ENCODE measurements at regions not wholly inside any gene's neighbourhood (a gene's known extent, or its start where the extent isn't known, plus 50 kb on each side); places are given as distances from the start of the nearest gene placed in this dataset.

DNA sequence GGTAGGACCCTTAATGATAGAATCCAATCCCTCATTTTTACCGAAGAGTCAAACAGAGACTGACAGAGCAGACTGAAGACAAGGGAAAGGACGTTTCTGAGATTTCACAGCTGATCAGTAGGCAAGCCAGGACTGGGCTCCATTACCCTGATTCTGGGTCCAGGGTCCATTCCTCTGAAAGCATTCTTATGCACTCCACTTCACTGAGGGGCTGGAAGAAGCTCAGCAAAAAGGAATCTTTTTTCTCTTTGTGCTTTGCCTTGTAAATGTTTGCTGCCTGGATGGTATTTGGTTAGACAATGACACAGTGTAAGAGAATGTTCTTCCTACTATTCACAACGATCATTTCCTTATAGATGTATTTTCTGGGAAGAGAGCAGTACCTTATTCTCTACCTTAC lies 331.3 kb upstream of the PROX1 start:
- TF ChIP-seq EZH2 (IDR thresholded peaks at IDR 0.05; ENCODE audit: insufficient read depth, poor library complexity, severe bottlenecking) = no peak
- TF ChIP-seq EZH2phosphoT487 (IDR thresholded peaks at IDR 0.05; ENCODE audit: insufficient read depth, low read depth) = no peak

Measured in GM23248 (cell line).